ENCODE measurements at regions not wholly inside any gene's neighbourhood (a gene's known extent, or its start where the extent isn't known, plus 50 kb on each side); places are given as distances from the start of the nearest gene placed in this dataset.

- H3K4me3 Mint-ChIP-seq (ENCODE audit: unreplicated experiment) = no peak overlapping the region
- TF ChIP-seq, protein P1, sequence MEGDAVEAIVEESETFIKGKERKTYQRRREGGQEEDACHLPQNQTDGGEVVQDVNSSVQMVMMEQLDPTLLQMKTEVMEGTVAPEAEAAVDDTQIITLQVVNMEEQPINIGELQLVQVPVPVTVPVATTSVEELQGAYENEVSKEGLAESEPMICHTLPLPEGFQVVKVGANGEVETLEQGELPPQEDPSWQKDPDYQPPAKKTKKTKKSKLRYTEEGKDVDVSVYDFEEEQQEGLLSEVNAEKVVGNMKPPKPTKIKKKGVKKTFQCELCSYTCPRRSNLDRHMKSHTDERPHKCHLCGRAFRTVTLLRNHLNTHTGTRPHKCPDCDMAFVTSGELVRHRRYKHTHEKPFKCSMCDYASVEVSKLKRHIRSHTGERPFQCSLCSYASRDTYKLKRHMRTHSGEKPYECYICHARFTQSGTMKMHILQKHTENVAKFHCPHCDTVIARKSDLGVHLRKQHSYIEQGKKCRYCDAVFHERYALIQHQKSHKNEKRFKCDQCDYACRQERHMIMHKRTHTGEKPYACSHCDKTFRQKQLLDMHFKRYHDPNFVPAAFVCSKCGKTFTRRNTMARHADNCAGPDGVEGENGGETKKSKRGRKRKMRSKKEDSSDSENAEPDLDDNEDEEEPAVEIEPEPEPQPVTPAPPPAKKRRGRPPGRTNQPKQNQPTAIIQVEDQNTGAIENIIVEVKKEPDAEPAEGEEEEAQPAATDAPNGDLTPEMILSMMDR (IDR thresholded peaks at IDR 0.05; ENCODE audit: partially characterized antibody, unreplicated experiment) = no peak
- no peak overlapping the region for H3K27ac Mint-ChIP-seq (ENCODE audit: unreplicated experiment)
- H3K9me3 Mint-ChIP-seq (ENCODE audit: unreplicated experiment) = no peaks in the 10 kb centered on the region
- H3K36me3 Mint-ChIP-seq (ENCODE audit: unreplicated experiment) = no peaks in the 10 kb centered on the region
- no peak for DNase-seq
- no peaks in the 10 kb centered on the region for H3K27me3 Mint-ChIP-seq (ENCODE audit: unreplicated experiment)
- H3K4me1 Mint-ChIP-seq (ENCODE audit: low read depth, unreplicated experiment) = no peaks in the 10 kb centered on the region
These were observed 55.1 kb upstream of the GCFC2 start for GRCh38 chr2:75765798-75766197.

GRCh38 chr2:75764611-75765010 lies 53.9 kb upstream of the GCFC2 start:
- no peaks in the 10 kb centered on the region for H3K4me1 Mint-ChIP-seq (ENCODE audit: low read depth, unreplicated experiment)
- TF ChIP-seq, protein P1 (IDR thresholded peaks at IDR 0.05; ENCODE audit: partially characterized antibody, unreplicated experiment) = no peak
- DNase-seq = no peak
- no peak overlapping the region for H3K4me3 Mint-ChIP-seq (ENCODE audit: unreplicated experiment)
- no peaks in the 10 kb centered on the region for H3K36me3 Mint-ChIP-seq (ENCODE audit: unreplicated experiment)
- no peaks in the 10 kb centered on the region for H3K27me3 Mint-ChIP-seq (ENCODE audit: unreplicated experiment)
- no peaks in the 10 kb centered on the region for H3K9me3 Mint-ChIP-seq (ENCODE audit: unreplicated experiment)
- H3K27ac Mint-ChIP-seq (ENCODE audit: unreplicated experiment) = no peak overlapping the region
